Upper lobe of left lung (tissue), 4 donors: ENCODE measurements at regions not wholly inside any gene's neighbourhood (a gene's known extent, or its start where the extent isn't known, plus 50 kb on each side); places are given as distances from the start of the nearest gene placed in this dataset.

ENCODE experiments used
- CTCF ChIP-seq, 6 experiments: fragments of 450-650 bp in 4 of 6; fragments of 200-600 bp in 2 of 6; sonication (generic) in 2 of 6; IDR thresholded peaks; one replicate each; pipeline ENCODE4 v1.5.1; 2016 to 2019; ENCODE audit warnings: antibody characterized with exemption in 6 of 6
- POLR2A ChIP-seq, 4 donors: fragments of 450-650 bp; IDR thresholded peaks; one replicate each; pipeline ENCODE4 v1.5.1; 2016 to 2017; ENCODE audit warnings: antibody characterized with exemption in 4 of 4, mild to moderate bottlenecking in 2 of 4
- POLR2AphosphoS5 ChIP-seq, 2 donors: sonication (generic); formaldehyde crosslinking; IDR thresholded peaks; one replicate each; pipeline ENCODE4 v1.5.1; 2017; ENCODE audit warnings: antibody characterized with exemption in 2 of 2

GRCh38 chr3:187954516-187954872 lies 199.5 kb upstream of the LPP start:
- TF ChIP-seq CTCF (IDR thresholded peaks at IDR 0.05) (no peak), POLR2AphosphoS5 (IDR thresholded peaks at IDR 0.05) (no peak), POLR2A (IDR thresholded peaks at IDR 0.05) (no peak)
